Activated naive CD4-positive, alpha-beta T cell treated with anti-CD3 and anti-CD28 coated beads, Interleukin-2, amount 50 U/mL, for 24 hours (primary cell): ENCODE measurements at regions not wholly inside any gene's neighbourhood (a gene's known extent, or its start where the extent isn't known, plus 50 kb on each side); places are given as distances from the start of the nearest gene placed in this dataset.
"Not testable (repeated sequence)": the region's sequence is repeated elsewhere in the genome, so short reads cannot be mapped to it uniquely, and the experiment has no call there.

ENCODE experiments used
- H3K27ac Mint-ChIP-seq: one replicate; pipeline ENCODE4 v1.8.0; 2021; ENCODE audit warnings: mild to moderate bottlenecking, mixed read lengths
- H3K27me3 Mint-ChIP-seq: one replicate; pipeline ENCODE4 v1.8.0; 2021; ENCODE audit warnings: mixed read lengths
- H3K36me3 Mint-ChIP-seq: one replicate; pipeline ENCODE4 v1.8.0; 2021; ENCODE audit warnings: mixed read lengths
- H3K4me1 Mint-ChIP-seq: one replicate; pipeline ENCODE4 v1.8.0; 2021; ENCODE audit warnings: mixed read lengths
- H3K4me3 Mint-ChIP-seq: one replicate; pipeline ENCODE4 v1.8.0; 2021; ENCODE audit warnings: mild to moderate bottlenecking, mixed read lengths
- H3K9me3 Mint-ChIP-seq: one replicate; pipeline ENCODE4 v1.8.0; 2021; ENCODE audit warnings: mixed read lengths

- Mint-ChIP-seq H3K27ac (no peak overlapping the region), H3K4me3 (no peak overlapping the region), H3K36me3 (no peaks in the 10 kb centered on the region), H3K27me3 (peaks cover 3% of the 10 kb centered on the region), H3K9me3 (no peaks in the 10 kb centered on the region), H3K4me1 (no peaks in the 10 kb centered on the region)
Measured at GRCh38 chr16:79390481-79391051, 210.0 kb downstream of the MAF start.

GRCh38 chr16:79388396-79388795 is 212.1 kb downstream of the MAF start:
- H3K4me1 Mint-ChIP-seq, result no peaks in the 10 kb centered on the region
- H3K27ac Mint-ChIP-seq, result no peak overlapping the region
- no peak overlapping the region for H3K4me3 Mint-ChIP-seq
- peaks cover 2% of the 10 kb centered on the region for H3K36me3 Mint-ChIP-seq
- no peaks in the 10 kb centered on the region for H3K9me3 Mint-ChIP-seq
- H3K27me3 Mint-ChIP-seq, result peaks cover 3% of the 10 kb centered on the region

- Mint-ChIP-seq H3K9me3 (no peaks in the 10 kb centered on the region), H3K4me1 (peaks cover 10% of the 10 kb centered on the region), H3K4me3 (no peak overlapping the region), H3K36me3 (peaks cover 2% of the 10 kb centered on the region), H3K27ac (no peak overlapping the region), H3K27me3 (peaks cover 1% of the 10 kb centered on the region)
Measured at GRCh38 chr16:79386299-79386698, 214.2 kb downstream of the MAF start.

GRCh38 chr16:79381603-79382042 is 218.9 kb downstream of the MAF start:
- Mint-ChIP-seq H3K27me3 (no peaks in the 10 kb centered on the region), H3K4me1 (peaks cover 24% of the 10 kb centered on the region), H3K9me3 (no peaks in the 10 kb centered on the region), H3K36me3 (peaks cover 2% of the 10 kb centered on the region), H3K4me3 (peak overlapping the region; percentile 53), H3K27ac (peak overlapping the region; percentile 81)

- peak overlapping the region; percentile 25 for H3K27ac Mint-ChIP-seq
- H3K4me1 Mint-ChIP-seq, result peaks cover 24% of the 10 kb centered on the region
- H3K36me3 Mint-ChIP-seq, result peaks cover 2% of the 10 kb centered on the region
- no peaks in the 10 kb centered on the region for H3K9me3 Mint-ChIP-seq
- H3K4me3 Mint-ChIP-seq, result peak overlapping the region; percentile 53
- no peaks in the 10 kb centered on the region for H3K27me3 Mint-ChIP-seq
Measured at GRCh38 chr16:79380995-79381602, 219.4 kb downstream of the MAF start.

- H3K27ac Mint-ChIP-seq, result no peak overlapping the region
- peaks cover 4% of the 10 kb centered on the region for H3K9me3 Mint-ChIP-seq
- H3K4me3 Mint-ChIP-seq, result no peak overlapping the region
- H3K27me3 Mint-ChIP-seq, result no peaks in the 10 kb centered on the region
- H3K4me1 Mint-ChIP-seq, result peaks cover 24% of the 10 kb centered on the region
- H3K36me3 Mint-ChIP-seq, result peaks cover 4% of the 10 kb centered on the region
Measured at GRCh38 chr16:79379095-79379494, 221.4 kb downstream of the MAF start.

GRCh38 chr16:79377082-79377481 is 223.5 kb downstream of the MAF start:
- H3K36me3 Mint-ChIP-seq, H3K27me3 Mint-ChIP-seq, H3K9me3 Mint-ChIP-seq, H3K4me3 Mint-ChIP-seq, H3K27ac Mint-ChIP-seq: not testable (repeated sequence)
- peaks cover 22% of the 10 kb centered on the region for H3K4me1 Mint-ChIP-seq

- Mint-ChIP-seq H3K36me3 (peaks cover 3% of the 10 kb centered on the region), H3K4me3 (no peak overlapping the region), H3K27ac (peak overlapping the region; percentile 2), H3K9me3 (peaks cover 5% of the 10 kb centered on the region), H3K4me1 (peaks cover 10% of the 10 kb centered on the region), H3K27me3 (no peaks in the 10 kb centered on the region)
Measured at GRCh38 chr16:79375351-79375750, 225.2 kb downstream of the MAF start.

- Mint-ChIP-seq H3K9me3 (peaks cover 5% of the 10 kb centered on the region), H3K4me3 (no peak overlapping the region), H3K27me3 (no peaks in the 10 kb centered on the region), H3K4me1 (peaks cover 5% of the 10 kb centered on the region), H3K36me3 (peaks cover 3% of the 10 kb centered on the region), H3K27ac (no peak overlapping the region)
Measured at GRCh38 chr16:79372503-79373184, 227.9 kb downstream of the MAF start.

- H3K4me3 Mint-ChIP-seq, result no peak overlapping the region
- H3K27ac Mint-ChIP-seq, result no peak overlapping the region
- no peaks in the 10 kb centered on the region for H3K27me3 Mint-ChIP-seq
- peaks cover 5% of the 10 kb centered on the region for H3K4me1 Mint-ChIP-seq
- peaks cover 3% of the 10 kb centered on the region for H3K36me3 Mint-ChIP-seq
- peaks cover 5% of the 10 kb centered on the region for H3K9me3 Mint-ChIP-seq
Measured at GRCh38 chr16:79370736-79371135, 229.8 kb downstream of the MAF start.

- H3K27ac Mint-ChIP-seq, result no peak overlapping the region
- H3K27me3 Mint-ChIP-seq, result peaks cover 2% of the 10 kb centered on the region
- peaks cover 5% of the 10 kb centered on the region for H3K36me3 Mint-ChIP-seq
- H3K4me1 Mint-ChIP-seq, result peaks cover 5% of the 10 kb centered on the region
- H3K9me3 Mint-ChIP-seq, result peaks cover 5% of the 10 kb centered on the region
- no peak overlapping the region for H3K4me3 Mint-ChIP-seq
Measured at GRCh38 chr16:79369796-79370195, 230.7 kb downstream of the MAF start.

- H3K4me3 Mint-ChIP-seq, result no peak overlapping the region
- H3K27me3 Mint-ChIP-seq, result peaks cover 5% of the 10 kb centered on the region
- H3K36me3 Mint-ChIP-seq, result peaks cover 2% of the 10 kb centered on the region
- H3K4me1 Mint-ChIP-seq, result peaks cover 12% of the 10 kb centered on the region
- no peak overlapping the region for H3K27ac Mint-ChIP-seq
- no peaks in the 10 kb centered on the region for H3K9me3 Mint-ChIP-seq
Measured at GRCh38 chr16:79367822-79368221, 232.7 kb downstream of the MAF start.

GRCh38 chr16:79366635-79367034 is 233.9 kb downstream of the MAF start:
- H3K9me3 Mint-ChIP-seq, result no peaks in the 10 kb centered on the region
- no peak overlapping the region for H3K4me3 Mint-ChIP-seq
- H3K27ac Mint-ChIP-seq, result no peak overlapping the region
- peaks cover 21% of the 10 kb centered on the region for H3K4me1 Mint-ChIP-seq
- H3K27me3 Mint-ChIP-seq, result peaks cover 5% of the 10 kb centered on the region
- H3K36me3 Mint-ChIP-seq, result peaks cover 2% of the 10 kb centered on the region

- Mint-ChIP-seq H3K9me3 (no peaks in the 10 kb centered on the region), H3K4me3 (no peak overlapping the region)
Measured at GRCh38 chr16:79365702-79366101, 234.8 kb downstream of the MAF start.

GRCh38 chr16:79363484-79363883 is 237.1 kb downstream of the MAF start:
- H3K27ac Mint-ChIP-seq, result no peak overlapping the region
- H3K4me3 Mint-ChIP-seq, result no peak overlapping the region
- H3K36me3 Mint-ChIP-seq, result peaks cover 2% of the 10 kb centered on the region
- peaks cover 17% of the 10 kb centered on the region for H3K4me1 Mint-ChIP-seq
- peaks cover 5% of the 10 kb centered on the region for H3K27me3 Mint-ChIP-seq
- H3K9me3 Mint-ChIP-seq, result no peaks in the 10 kb centered on the region

More at GRCh38 chr16:79365702-79366101, 234.8 kb downstream of the MAF start:
- Mint-ChIP-seq H3K27ac (no peak overlapping the region), H3K4me1 (peaks cover 19% of the 10 kb centered on the region), H3K27me3 (peaks cover 5% of the 10 kb centered on the region), H3K36me3 (peaks cover 2% of the 10 kb centered on the region)

- H3K4me1 Mint-ChIP-seq, result peaks cover 17% of the 10 kb centered on the region
- H3K9me3 Mint-ChIP-seq, result no peaks in the 10 kb centered on the region
- H3K27me3 Mint-ChIP-seq, result peaks cover 5% of the 10 kb centered on the region
- no peak overlapping the region for H3K27ac Mint-ChIP-seq
- H3K36me3 Mint-ChIP-seq, result peaks cover 2% of the 10 kb centered on the region
- H3K4me3 Mint-ChIP-seq, result no peak overlapping the region
Measured at GRCh38 chr16:79363035-79363434, 237.5 kb downstream of the MAF start.
